ENCODE measurements at regions not wholly inside any gene's neighbourhood (a gene's known extent, or its start where the extent isn't known, plus 50 kb on each side); places are given as distances from the start of the nearest gene placed in this dataset.

DNA sequence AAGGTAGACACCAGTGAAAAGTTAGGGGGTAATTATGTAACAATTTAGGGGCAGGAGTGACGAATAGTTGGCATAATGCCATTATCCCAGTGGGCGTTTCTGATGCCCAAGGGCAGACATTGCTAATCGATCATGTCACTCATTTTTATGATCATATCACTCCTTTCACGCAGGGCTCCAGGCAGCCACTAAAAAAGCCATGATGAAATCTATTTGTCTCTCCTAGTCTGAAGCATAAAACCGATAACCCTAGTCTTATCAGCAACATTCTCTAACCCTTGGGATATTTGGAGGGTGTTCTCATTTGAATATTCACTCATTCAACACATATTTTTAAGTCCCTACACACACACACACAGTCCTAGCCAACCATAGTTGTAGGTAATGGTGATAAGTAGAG is 114.9 kb downstream of the NMUR2 start:
- Histone ChIP-seq H3K27me3 (no peaks in the 10 kb centered on the region), H3K27ac (no peak overlapping the region), H3K36me3 (no peaks in the 10 kb centered on the region), H3K9me3 (no peaks in the 10 kb centered on the region), H3K4me3 (no peak overlapping the region), H3K4me1 (peaks cover 4 to 12% of the 10 kb centered on the region in 2 donors)
- DNase-seq = no peak
- TF ChIP-seq, protein P1, sequence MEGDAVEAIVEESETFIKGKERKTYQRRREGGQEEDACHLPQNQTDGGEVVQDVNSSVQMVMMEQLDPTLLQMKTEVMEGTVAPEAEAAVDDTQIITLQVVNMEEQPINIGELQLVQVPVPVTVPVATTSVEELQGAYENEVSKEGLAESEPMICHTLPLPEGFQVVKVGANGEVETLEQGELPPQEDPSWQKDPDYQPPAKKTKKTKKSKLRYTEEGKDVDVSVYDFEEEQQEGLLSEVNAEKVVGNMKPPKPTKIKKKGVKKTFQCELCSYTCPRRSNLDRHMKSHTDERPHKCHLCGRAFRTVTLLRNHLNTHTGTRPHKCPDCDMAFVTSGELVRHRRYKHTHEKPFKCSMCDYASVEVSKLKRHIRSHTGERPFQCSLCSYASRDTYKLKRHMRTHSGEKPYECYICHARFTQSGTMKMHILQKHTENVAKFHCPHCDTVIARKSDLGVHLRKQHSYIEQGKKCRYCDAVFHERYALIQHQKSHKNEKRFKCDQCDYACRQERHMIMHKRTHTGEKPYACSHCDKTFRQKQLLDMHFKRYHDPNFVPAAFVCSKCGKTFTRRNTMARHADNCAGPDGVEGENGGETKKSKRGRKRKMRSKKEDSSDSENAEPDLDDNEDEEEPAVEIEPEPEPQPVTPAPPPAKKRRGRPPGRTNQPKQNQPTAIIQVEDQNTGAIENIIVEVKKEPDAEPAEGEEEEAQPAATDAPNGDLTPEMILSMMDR (IDR thresholded peaks at IDR 0.05 in 4 of 5, conservative IDR thresholded peaks at IDR 0.05 in 1 of 5) = no peak
- TF ChIP-seq POLR2A (IDR thresholded peaks at IDR 0.05) = no peak
- no peak for ATAC-seq
- in situ Hi-C loops (cut with MboI; ENCODE audit: low sequenced_read_pairs in 4 of 4) = no loop called here
- intact Hi-C loops (cut with DNase I; ENCODE audit: low total_unique reads) = no loop called here

DNA sequence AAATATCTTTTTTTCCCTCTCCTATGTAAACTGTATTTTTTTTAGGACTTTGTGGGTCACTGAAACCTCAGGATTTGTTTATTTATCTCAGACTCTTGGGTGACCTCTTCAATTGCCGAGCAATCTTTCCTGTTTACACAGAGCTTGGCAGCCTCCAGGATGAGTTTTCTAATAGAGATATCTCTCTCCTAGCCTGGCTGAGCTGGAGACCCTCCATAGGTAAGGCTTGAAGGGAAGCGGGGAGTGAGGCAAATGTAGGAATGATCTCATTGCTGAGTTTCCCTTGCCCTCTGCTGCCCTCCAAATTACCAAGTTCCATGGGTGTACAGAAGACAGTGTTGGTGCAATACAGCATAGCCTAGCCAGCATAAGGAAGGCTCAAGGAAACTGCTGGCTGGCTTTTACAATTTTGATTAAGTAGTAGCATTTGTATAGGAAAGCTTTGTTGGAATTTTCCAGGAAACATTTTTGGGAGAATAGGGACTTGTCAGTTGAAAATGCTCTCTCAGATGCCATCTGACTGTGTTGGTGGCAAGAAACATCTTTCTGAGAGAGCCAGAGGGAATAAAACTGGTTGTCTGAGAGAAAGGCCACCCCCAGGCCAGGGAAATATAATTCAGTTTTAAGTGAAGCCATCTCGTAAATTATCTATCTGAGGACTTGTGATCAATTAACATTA is 116.0 kb downstream of the NMUR2 start:
- intact Hi-C loops (cut with DNase I; ENCODE audit: low total_unique reads) = no loop called here
- peak overlapping the region in 2 of 4 donors; percentile 10 to 27 for H3K27ac ChIP-seq
- no peak for TF ChIP-seq POLR2A (IDR thresholded peaks at IDR 0.05)
- TF ChIP-seq, protein P1 (IDR thresholded peaks at IDR 0.05 in 4 of 5, conservative IDR thresholded peaks at IDR 0.05 in 1 of 5) = no peak

GRCh38 chr5:152288499-152288898 is 116.6 kb downstream of the NMUR2 start:
- no peaks in the 10 kb centered on the region for H3K9me3 ChIP-seq
- peak in 1 of 2 donors; percentile 58 for ATAC-seq
- TF ChIP-seq, protein P1 (IDR thresholded peaks at IDR 0.05 in 4 of 5, conservative IDR thresholded peaks at IDR 0.05 in 1 of 5) = no peak
- TF ChIP-seq POLR2A (IDR thresholded peaks at IDR 0.05) = no peak
- intact Hi-C loops (cut with DNase I; ENCODE audit: low total_unique reads) = no loop called here
- no peaks in the 10 kb centered on the region for H3K36me3 ChIP-seq
- no peaks in the 10 kb centered on the region for H3K27me3 ChIP-seq
- H3K27ac ChIP-seq = peak overlapping the region in 2 of 4 donors; percentile 10 to 27
- H3K4me3 ChIP-seq = no peak overlapping the region
- DNase-seq = peak in 1 of 2 donors; percentile 12
- in situ Hi-C loops (cut with MboI; ENCODE audit: low sequenced_read_pairs in 4 of 4) = no loop called here
- peaks cover 4 to 12% of the 10 kb centered on the region in 2 donors for H3K4me1 ChIP-seq

More for the DNA sequence above, 116.0 kb downstream of the NMUR2 start:
- Histone ChIP-seq H3K9me3 (no peaks in the 10 kb centered on the region), H3K4me1 (peaks cover 4 to 12% of the 10 kb centered on the region in 2 donors), H3K27me3 (no peaks in the 10 kb centered on the region), H3K4me3 (no peak overlapping the region), H3K36me3 (no peaks in the 10 kb centered on the region)
- in situ Hi-C loops (cut with MboI; ENCODE audit: low sequenced_read_pairs in 4 of 4) = no loop called here
- ATAC-seq (no peak), DNase-seq (no peak)

DNA sequence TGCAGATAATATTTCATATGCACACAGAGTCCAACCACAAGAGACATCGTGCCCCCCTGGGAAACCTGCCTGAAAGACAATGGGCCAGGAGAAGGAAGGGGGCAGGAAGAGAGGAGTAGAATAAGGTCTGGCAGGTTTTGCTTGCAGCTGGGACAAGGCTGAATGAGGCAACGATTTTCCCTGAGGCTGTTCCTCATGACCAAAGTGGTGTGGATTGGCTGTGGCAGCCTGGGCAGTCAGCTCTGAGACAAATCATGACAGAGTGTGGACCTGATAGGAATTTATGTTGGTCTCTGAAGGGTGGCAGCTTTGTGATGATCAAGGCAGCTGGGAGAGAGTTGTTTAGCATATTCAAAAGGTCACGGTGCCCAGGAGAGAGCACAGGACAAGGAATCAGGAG is 119.3 kb downstream of the NMUR2 start:
- H3K36me3 ChIP-seq = no peaks in the 10 kb centered on the region
- no peak for TF ChIP-seq POLR2A (IDR thresholded peaks at IDR 0.05)
- TF ChIP-seq, protein P1 (IDR thresholded peaks at IDR 0.05 in 4 of 5, conservative IDR thresholded peaks at IDR 0.05 in 1 of 5) = no peak

More for the DNA sequence above, 119.3 kb downstream of the NMUR2 start:
- Histone ChIP-seq H3K9me3 (no peaks in the 10 kb centered on the region), H3K4me3 (no peak overlapping the region), H3K27ac (no peak overlapping the region), H3K27me3 (no peaks in the 10 kb centered on the region), H3K4me1 (peaks cover 4 to 12% of the 10 kb centered on the region in 2 donors)
- in situ Hi-C loops (cut with MboI; ENCODE audit: low sequenced_read_pairs in 4 of 4) = no loop called here
- intact Hi-C loops (cut with DNase I; ENCODE audit: low total_unique reads) = no loop called here
- DNase-seq (no peak), ATAC-seq (no peak)
